ENCODE measurements at regions not wholly inside any gene's neighbourhood (a gene's known extent, or its start where the extent isn't known, plus 50 kb on each side); places are given as distances from the start of the nearest gene placed in this dataset.

- FAIRE-seq: no peak
Observed at GRCh38 chr15:100703032-100703578, 100.7 kb downstream of the ASB7 start.

- FAIRE-seq: no peak
Observed at GRCh38 chr15:100703671-100704070, 101.3 kb downstream of the ASB7 start.

- no peak for FAIRE-seq
Observed at GRCh38 chr15:100704281-100705055, 102.1 kb downstream of the ASB7 start.

- FAIRE-seq: no peak
Observed at GRCh38 chr15:100705065-100705464, 102.7 kb downstream of the ASB7 start.

GRCh38 chr15:100705841-100706240, 103.5 kb downstream of the ASB7 start:
- no peak for FAIRE-seq

GRCh38 chr15:100707229-100707628, 104.8 kb downstream of the ASB7 start:
- FAIRE-seq: no peak

- no peak for FAIRE-seq
Observed at GRCh38 chr15:100708916-100709315, 106.5 kb downstream of the ASB7 start.

GRCh38 chr15:100710222-100710621, 107.8 kb downstream of the ASB7 start:
- FAIRE-seq: no peak

- no peak for FAIRE-seq
Observed at GRCh38 chr15:100710744-100711515, 108.5 kb downstream of the ASB7 start.

GRCh38 chr15:100711516-100712021, 109.2 kb downstream of the ASB7 start:
- FAIRE-seq: no peak

- FAIRE-seq: no peak
Observed at GRCh38 chr15:100712226-100712625, 109.8 kb downstream of the ASB7 start.

GRCh38 chr15:100713163-100713867, 110.9 kb downstream of the ASB7 start:
- FAIRE-seq: no peak

- FAIRE-seq: no peak
Observed at GRCh38 chr15:100714034-100714748, 111.8 kb downstream of the ASB7 start.

- no peak for FAIRE-seq
Observed at GRCh38 chr15:100714749-100715342, 112.5 kb downstream of the ASB7 start.

- FAIRE-seq: no peak
Observed at GRCh38 chr15:100715571-100716455, 113.4 kb downstream of the ASB7 start.

GRCh38 chr15:100716456-100717085, 114.2 kb downstream of the ASB7 start:
- no peak for FAIRE-seq

- FAIRE-seq: no peak
Observed at GRCh38 chr15:100717596-100717995, 115.2 kb downstream of the ASB7 start.

GRCh38 chr15:100718075-100718980, 115.9 kb downstream of the ASB7 start:
- FAIRE-seq: no peak

- FAIRE-seq: no peak
Observed at GRCh38 chr15:100720406-100720967, 118.1 kb downstream of the ASB7 start.

All from endometrium (tissue), 2 donors.